GDM1 (cell line): ENCODE measurements at regions not wholly inside any gene's neighbourhood (a gene's known extent, or its start where the extent isn't known, plus 50 kb on each side); places are given as distances from the start of the nearest gene placed in this dataset.
"Not testable (repeated sequence)": the region's sequence is repeated elsewhere in the genome, so short reads cannot be mapped to it uniquely, and the experiment has no call there.

ENCODE experiments used
- DNase-seq: peaks from one replicate; lab custom pipeline; 2025; lab: John Stamatoyannopoulos, UW

DNA sequence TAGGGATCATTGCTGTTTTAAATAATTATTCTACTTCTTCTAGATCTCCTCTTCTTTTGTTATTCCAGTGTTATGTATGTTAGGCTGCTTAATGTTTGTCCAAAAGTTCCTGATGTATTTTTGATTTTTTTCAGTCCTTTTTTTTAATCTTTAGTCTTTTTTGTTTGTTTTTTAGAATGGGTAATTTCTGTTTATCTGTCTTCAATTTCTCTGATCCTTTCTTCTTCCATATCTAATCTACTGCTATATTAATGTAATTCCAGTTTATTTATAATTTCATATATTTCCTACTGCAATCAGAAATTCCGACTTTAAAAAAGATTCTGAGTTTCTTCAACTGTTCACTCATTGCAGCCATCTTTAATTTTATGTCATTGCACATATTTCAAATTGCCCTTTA is 452.8 kb upstream of the POT1 start:
- no peak for DNase-seq

DNA sequence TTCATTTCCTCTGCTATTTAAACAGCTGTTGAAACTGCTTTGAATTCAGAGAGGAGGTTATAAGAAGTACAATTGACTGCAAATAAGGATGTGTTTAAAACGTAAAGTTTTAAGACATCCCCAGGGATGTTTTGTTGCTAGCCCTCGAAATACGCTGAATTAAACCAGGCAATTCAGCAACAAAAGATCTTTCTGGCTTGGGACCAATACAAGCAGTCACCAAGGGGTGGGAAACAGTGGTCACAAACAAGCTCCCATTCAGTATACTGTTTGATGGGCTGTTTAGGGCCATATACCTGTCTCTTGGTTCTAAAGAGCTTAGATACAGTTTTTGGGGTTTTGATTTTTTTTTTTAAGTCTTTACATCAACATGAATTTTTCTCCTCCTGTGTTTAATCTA is 446.3 kb upstream of the POT1 start:
- no peak for DNase-seq

GRCh38 chr7:125370502-125370901 is 440.9 kb upstream of the POT1 start:
- DNase-seq: no peak

GRCh38 chr7:125363873-125364272 is 434.2 kb upstream of the POT1 start:
- DNase-seq: no peak

GRCh38 chr7:125358551-125359167 is 429.0 kb upstream of the POT1 start:
- DNase-seq: no peak

DNA sequence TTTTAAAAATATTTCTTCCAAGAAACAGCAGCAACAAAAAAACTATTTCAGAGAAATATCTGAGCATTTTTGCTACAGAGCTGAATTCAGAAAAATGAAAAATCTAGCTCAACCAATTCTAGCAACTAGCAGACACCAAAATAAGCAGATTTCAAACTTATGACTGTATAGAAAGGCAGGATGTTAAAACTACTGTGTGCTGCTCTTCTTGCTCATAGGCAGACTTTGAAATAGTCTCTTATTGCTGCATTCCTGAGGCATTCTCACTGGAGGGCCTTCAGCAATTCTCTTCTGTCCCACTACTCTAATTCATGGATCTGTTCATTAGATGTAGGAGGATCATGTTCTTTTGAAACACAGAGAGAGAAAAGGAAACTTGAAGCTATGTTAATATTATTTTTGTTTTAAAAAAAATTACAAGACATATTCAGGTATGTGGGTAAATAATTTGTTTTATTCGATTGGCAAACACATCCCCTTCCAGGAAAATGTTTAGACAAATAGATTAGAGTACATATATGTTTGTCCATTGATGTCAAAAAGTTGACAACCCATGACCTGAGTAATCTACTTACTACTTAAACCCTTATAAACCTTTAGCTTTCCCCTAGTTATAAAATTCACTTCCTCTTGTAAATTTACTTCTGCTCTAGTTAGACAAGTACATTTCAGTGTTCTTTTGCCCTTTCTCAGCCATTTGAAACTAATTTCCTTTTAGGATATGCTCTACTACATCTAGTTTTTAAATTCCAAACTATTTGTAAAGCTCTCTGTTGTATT is 428.2 kb upstream of the POT1 start:
- no peak for DNase-seq

DNA sequence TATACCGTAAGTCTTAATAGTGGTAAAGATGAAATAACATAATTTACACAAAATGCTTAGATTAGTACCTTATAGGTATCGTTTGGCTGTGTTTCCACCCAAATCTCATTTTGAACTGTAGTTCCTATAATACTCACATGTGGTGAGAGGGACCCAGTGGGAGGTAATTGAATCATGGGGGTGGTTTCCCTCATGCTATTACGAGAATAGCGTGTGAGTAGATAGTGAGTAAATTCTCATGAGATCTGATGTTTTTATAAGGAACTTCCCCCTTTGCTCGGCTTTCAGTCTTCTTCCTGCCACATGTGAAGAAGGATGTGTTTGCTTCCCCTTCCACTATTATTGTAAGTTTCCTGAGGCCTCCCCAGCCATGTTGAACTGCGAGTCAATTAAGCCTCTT is 426.3 kb upstream of the POT1 start:
- peak; percentile 76 for DNase-seq

DNA sequence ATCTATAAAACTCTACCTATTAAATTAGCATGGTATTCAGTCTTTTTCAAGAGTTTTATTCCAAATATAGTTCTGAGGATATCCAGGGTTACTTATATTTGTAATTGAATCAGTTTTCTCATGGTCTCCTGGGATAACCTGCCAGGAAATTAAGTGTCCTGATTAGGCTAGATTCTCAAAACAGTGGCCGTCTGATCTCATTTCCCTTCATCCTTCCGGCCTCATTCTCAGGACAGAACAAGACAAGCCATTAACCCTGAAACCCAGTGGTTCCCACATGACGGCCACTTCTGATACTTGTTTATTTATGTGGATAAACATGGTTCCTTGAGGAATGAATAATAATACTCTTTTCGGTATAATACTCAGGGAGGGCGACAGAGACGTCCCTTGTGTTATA is 417.6 kb upstream of the POT1 start:
- DNase-seq: no peak

DNA sequence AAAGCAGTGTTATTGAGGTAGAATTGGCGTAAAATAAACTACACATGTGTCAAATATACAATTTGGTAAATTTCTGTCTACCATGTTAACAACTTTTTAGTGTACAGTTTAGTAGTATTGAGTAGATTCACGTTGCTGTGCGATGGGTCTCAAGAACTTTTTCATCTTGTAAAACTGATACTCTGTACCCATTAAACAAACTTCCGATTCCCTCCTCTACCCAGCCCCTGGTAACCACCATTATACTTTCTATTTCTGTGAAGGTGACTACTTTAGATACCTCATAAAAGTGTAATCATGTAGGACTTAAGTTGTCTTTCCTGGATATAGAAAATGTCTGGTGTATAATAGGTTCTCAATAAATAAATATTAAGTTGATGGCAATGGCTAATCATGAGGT is 408.5 kb upstream of the POT1 start:
- no peak for DNase-seq

- no peak for DNase-seq
Observed at GRCh38 chr7:125336326-125336725, 406.7 kb upstream of the POT1 start.

DNA sequence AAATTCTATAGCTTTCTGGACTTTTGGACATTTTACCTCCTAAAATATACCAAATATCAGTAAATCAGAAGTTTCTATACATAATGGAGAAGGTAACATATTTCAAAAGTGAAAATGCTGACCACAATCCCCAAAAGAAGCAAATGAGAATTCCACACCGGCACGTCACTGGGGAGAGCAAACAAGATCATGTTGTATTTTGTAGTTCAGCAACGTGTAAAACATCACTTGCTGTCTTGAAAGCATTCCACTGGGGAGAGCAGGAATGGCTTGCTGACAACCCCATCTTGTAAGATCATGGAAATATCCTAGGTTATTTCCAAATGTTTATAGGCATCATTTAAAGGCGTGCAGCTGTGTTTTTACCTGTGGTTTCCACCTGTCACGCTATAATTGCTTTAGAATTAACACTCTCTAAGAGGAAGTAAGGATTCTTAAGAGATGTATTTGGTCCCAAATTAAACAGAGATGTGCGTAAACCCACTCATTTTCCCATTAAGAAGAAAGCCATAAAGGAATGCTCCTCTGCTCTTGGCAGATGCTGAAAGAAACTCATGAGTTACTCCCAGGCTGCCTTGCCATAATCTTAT is 397.1 kb upstream of the POT1 start:
- no peak for DNase-seq

GRCh38 chr7:125316466-125316865 is 386.8 kb upstream of the POT1 start:
- peak; percentile 61 for DNase-seq

DNA sequence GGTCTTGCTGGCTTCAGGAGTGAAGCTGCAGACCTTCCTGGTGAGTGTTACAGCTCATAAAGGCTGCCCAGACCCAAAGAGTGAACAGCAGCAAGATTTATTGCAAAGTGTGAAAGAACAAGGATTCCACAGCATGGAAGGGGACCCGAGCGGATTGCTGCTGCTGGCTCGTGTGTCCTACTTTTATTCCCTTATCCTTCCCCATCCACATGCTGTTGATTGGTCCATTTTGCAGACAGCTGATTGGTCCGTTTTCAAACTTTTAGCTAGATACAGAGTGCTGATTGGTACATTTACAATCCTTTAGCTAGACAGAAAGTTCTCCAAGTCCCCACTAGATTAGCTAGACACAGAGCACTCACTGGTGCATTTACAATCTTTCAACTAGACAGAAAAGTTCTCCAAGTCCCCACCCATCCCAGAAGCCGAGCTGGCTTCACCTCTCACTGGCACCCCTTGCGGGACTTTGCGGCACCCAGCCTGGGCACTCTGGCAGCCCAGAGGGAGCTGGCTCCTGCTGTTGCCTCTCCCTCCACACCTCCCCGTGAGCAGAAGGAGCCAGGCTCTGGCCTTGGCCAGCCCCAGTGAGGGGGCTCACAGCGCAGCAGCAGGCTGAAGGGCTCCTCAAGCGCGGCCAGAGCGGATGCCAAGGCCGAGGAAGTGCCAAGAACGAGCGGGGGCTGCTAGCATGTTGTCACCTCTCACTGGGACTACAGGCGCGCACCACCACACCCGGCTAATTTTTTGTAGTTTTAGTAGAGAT is 369.6 kb upstream of the POT1 start:
- DNase-seq: no peak

DNA sequence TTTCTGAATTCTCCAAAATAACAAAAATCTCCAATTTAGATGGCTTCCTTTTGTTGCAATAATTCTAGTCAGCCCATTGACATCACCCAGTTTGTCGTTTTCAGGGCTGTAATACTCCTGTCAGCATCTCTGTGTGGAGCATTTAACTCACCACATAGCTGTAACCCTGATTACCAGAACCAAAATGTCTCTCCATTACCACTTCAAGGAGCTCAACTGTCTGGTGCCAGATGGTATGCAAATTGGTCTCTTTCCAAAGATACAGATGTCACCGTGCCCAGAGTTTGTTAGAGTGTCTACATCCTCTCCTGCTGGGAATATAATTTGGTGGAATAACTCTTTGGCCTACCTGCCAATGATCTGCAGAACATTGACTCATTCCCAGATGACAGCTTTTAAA is 350.3 kb upstream of the POT1 start:
- no peak for DNase-seq

DNA sequence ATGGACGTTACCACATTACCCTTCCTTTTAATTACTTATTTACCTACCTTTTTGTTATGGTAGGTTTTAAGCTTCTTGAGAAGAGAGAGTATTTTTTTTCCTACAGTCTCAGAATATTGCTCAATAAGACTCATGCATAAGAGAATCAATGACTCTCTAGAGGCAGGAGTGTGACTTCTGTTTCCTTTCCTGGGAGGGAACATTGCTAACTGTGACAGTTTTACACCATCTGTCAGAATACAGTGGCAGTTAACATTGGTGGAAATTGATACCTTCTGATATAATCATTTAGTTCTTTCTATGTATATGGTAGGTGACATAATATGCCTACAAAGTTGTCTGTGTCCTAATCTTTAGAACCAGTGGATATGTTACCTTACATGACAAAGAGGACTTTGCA is 348.7 kb upstream of the POT1 start:
- DNase-seq: no peak

GRCh38 chr7:125274742-125275141 is 345.1 kb upstream of the POT1 start:
- not testable (repeated sequence) for DNase-seq

DNA sequence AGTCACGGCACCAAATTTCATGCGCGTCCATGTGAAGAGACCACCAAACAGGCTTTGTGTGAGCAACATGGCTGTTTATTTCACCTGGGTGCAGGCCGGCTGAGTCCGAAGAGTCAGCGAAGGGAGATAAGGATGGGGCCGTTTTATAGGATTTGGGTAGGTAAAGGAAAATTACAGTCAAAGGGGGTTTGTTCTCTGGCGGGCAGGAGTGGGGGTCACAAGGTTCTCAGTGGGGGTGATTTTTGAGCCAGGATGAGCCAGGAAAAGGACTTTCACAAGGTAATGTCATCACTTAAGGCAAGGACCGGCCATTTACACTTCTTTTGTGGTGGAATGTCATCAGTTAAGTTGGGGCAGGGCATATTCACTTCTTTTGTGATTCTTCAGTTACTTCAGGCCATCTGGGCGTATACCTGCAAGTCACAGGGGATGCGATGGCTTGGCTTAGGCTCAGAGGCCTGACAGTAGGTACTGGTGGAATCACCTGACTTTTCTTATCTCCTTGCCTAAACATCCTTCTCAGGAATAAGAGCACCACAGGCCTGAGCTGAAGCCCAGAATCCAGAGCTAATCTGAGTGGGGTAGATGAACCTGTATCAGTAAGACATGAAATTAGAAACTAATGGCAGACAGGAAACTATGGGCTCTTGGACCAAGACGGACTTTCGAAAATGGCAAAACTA is 334.7 kb upstream of the POT1 start:
- DNase-seq: not testable (repeated sequence)

GRCh38 chr7:125258876-125259417 is 329.3 kb upstream of the POT1 start:
- not testable (repeated sequence) for DNase-seq

GRCh38 chr7:125257617-125258016 is 328.0 kb upstream of the POT1 start:
- DNase-seq: no peak

DNA sequence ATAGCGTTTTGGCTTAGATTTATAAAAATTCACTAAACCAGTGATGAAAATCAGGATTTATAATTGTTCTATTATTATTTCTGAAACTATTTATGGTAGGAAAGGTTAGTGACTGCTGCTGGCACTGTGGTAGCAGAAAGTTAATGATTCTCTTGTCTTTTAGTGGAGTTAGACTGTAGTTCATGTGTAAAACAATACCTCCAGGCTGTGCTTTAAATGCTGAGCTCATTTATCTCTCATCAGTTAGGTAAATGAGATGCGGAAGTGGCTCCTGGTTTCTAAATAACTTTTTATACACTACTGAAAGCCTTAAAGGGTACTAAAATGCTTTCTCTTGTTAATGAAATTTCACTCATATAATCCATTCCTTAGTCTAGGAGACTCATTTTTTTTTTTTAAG is 326.8 kb upstream of the POT1 start:
- no peak for DNase-seq

GRCh38 chr7:125255810-125256209 is 326.2 kb upstream of the POT1 start:
- DNase-seq: no peak

GRCh38 chr7:125254566-125254965 is 324.9 kb upstream of the POT1 start:
- DNase-seq: no peak
